Neural progenitor cell (in vitro differentiated cells): ENCODE measurements at regions not wholly inside any gene's neighbourhood (a gene's known extent, or its start where the extent isn't known, plus 50 kb on each side); places are given as distances from the start of the nearest gene placed in this dataset.
A peak's percentile ranks its signal among the peaks of the same experiment; 100 is the strongest.

Experiments used
- DNase-seq: peaks from one replicate; pipeline ENCODE4 v3.0.0-alpha.2; 2016; ENCODE audit warnings: low spot score
- H2AFZ ChIP-seq: fragments of 200-600 bp; sonication (generic); replicated peaks from 2 replicates; pipeline ENCODE4 v1.6.1; 2016; ENCODE audit warnings: antibody characterized with exemption
- H3F3A ChIP-seq: fragments of 200-600 bp; sonication (generic); 2 replicates; pipeline ENCODE4 v1.6.1; 2016; ENCODE audit warnings: antibody characterized with exemption, low read depth
- H3K27ac ChIP-seq: fragments of 200-600 bp; sonication (generic); 2 replicates; pipeline ENCODE4 v1.5.1; 2016; ENCODE audit warnings: mild to moderate bottlenecking
- H3K27me3 ChIP-seq: fragments of 200-600 bp; sonication (generic); 2 replicates; pipeline ENCODE4 v1.6.1; 2016; ENCODE audit warnings: mild to moderate bottlenecking, moderate library complexity
- H3K36me3 ChIP-seq: fragments of 200-600 bp; sonication (generic); 2 replicates; pipeline ENCODE4 v1.5.1; 2016
- H3K4me1 ChIP-seq: fragments of 200-600 bp; sonication (generic); 2 replicates; pipeline ENCODE4 v1.6.1; 2016; ENCODE audit warnings: mixed run types
- H3K4me2 ChIP-seq: fragments of 200-600 bp; sonication (generic); 2 replicates; pipeline ENCODE4 v1.6.1; 2016
- H3K4me3 ChIP-seq: fragments of 200-600 bp; sonication (generic); 2 replicates; pipeline ENCODE4 v1.5.1; 2016
- H3K79me2 ChIP-seq: fragments of 200-600 bp; sonication (generic); 2 replicates; pipeline ENCODE4 v1.6.1; 2016; ENCODE audit warnings: low read depth
- H3K9ac ChIP-seq: fragments of 200-600 bp; sonication (generic); 2 replicates; pipeline ENCODE4 v1.6.1; 2016
- H3K9me3 ChIP-seq: fragments of 200-600 bp; sonication (generic); 2 replicates; pipeline ENCODE4 v1.5.1; 2016; ENCODE audit warnings: low read depth
- H4K20me1 ChIP-seq: fragments of 200-600 bp; sonication (generic); 2 replicates; pipeline ENCODE4 v1.6.1; 2016; ENCODE audit warnings: low read depth
- H3K27ac Mint-ChIP-seq: 3 replicates; pipeline ENCODE4 v1.8.0; 2021; ENCODE audit warnings: mixed read lengths
- H3K27me3 Mint-ChIP-seq: 2 replicates; pipeline ENCODE4 v1.8.0; 2022; ENCODE audit warnings: low read depth, mild to moderate bottlenecking, inconsistent platforms, moderate library complexity, mixed read lengths; ENCODE audit not compliant: insufficient read depth
- H3K36me3 Mint-ChIP-seq: 3 replicates; pipeline ENCODE4 v1.8.0; 2021; ENCODE audit warnings: mixed read lengths
- H3K4me1 Mint-ChIP-seq: 3 replicates; pipeline ENCODE4 v1.8.0; 2021; ENCODE audit warnings: mixed read lengths
- H3K4me3 Mint-ChIP-seq: 3 replicates; pipeline ENCODE4 v1.8.0; 2021; ENCODE audit warnings: mild to moderate bottlenecking, moderate library complexity, mixed read lengths
- H3K9me3 Mint-ChIP-seq: 3 replicates; pipeline ENCODE4 v1.8.0; 2020; ENCODE audit warnings: mixed read lengths
- EZH2 ChIP-seq: fragments of 200-600 bp; sonication (generic); IDR thresholded peaks from 2 replicates; pipeline ENCODE4 v1.6.1; 2017; ENCODE audit warnings: antibody characterized with exemption, mild to moderate bottlenecking, moderate library complexity
- EZH2phosphoT487 ChIP-seq: fragments of 200-600 bp; sonication (generic); IDR thresholded peaks from 2 replicates; pipeline ENCODE4 v1.6.1; 2017; ENCODE audit warnings: antibody characterized with exemption
- TF ChIP-seq, protein P1 (sequence below): fragments of 200-600 bp; sonication (generic); IDR thresholded peaks from 2 replicates; pipeline ENCODE4 v1.5.1; 2017; ENCODE audit warnings: antibody characterized with exemption, mild to moderate bottlenecking

DNA sequence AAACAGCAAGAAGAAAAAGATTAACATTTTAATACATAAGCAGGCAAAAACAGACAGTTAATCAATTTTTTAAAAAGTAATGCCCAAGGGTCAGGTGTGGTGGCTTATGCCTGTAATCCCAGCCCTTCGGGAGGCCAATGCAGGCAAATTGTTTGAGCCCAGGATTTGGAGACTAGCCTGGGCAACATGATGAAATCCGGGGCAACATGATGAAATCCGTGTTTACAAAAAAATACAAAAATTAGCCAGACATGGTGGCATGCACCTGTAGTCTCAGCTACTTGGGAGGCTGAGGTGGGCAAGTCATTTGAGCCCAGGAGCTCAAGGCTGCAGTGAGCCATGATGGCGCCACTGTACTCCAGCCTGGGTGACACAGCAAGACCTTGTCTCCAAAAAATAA, 94.1 kb upstream of the DST start:
- Mint-ChIP-seq H3K4me3 (no peak overlapping the region), H3K36me3 (peaks cover 3% of the 10 kb centered on the region), H3K4me1 (peaks cover 17% of the 10 kb centered on the region), H3K27ac (no peak overlapping the region), H3K9me3 (no peaks in the 10 kb centered on the region), H3K27me3 (no peaks in the 10 kb centered on the region)
- peaks cover 19% of the 10 kb centered on the region for H3K4me1 ChIP-seq
- H2AFZ ChIP-seq = no peak overlapping the region
- H3K4me2 ChIP-seq = no peak overlapping the region
- no peaks in the 10 kb centered on the region for H3K27me3 ChIP-seq
- no peak overlapping the region for H3K9ac ChIP-seq
- DNase-seq = no peak
- TF ChIP-seq, protein P1, sequence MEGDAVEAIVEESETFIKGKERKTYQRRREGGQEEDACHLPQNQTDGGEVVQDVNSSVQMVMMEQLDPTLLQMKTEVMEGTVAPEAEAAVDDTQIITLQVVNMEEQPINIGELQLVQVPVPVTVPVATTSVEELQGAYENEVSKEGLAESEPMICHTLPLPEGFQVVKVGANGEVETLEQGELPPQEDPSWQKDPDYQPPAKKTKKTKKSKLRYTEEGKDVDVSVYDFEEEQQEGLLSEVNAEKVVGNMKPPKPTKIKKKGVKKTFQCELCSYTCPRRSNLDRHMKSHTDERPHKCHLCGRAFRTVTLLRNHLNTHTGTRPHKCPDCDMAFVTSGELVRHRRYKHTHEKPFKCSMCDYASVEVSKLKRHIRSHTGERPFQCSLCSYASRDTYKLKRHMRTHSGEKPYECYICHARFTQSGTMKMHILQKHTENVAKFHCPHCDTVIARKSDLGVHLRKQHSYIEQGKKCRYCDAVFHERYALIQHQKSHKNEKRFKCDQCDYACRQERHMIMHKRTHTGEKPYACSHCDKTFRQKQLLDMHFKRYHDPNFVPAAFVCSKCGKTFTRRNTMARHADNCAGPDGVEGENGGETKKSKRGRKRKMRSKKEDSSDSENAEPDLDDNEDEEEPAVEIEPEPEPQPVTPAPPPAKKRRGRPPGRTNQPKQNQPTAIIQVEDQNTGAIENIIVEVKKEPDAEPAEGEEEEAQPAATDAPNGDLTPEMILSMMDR = no peak
- TF ChIP-seq EZH2phosphoT487 (no peak), EZH2 (no peak)
- peaks cover 31% of the 10 kb centered on the region for H4K20me1 ChIP-seq
- H3K79me2 ChIP-seq = peaks cover 97% of the 10 kb centered on the region
- H3K36me3 ChIP-seq = no peaks in the 10 kb centered on the region
- H3K27ac ChIP-seq = no peak overlapping the region
- H3K9me3 ChIP-seq = no peaks in the 10 kb centered on the region
- no peaks in the 10 kb centered on the region for H3F3A ChIP-seq
- no peak overlapping the region for H3K4me3 ChIP-seq

- H2AFZ ChIP-seq = no peak overlapping the region
- H3K36me3 Mint-ChIP-seq = peaks cover 5% of the 10 kb centered on the region
- no peak overlapping the region for H3K4me2 ChIP-seq
- DNase-seq = no peak
- no peaks in the 10 kb centered on the region for H3K27me3 Mint-ChIP-seq
- H3K4me3 Mint-ChIP-seq = no peak overlapping the region
- H3K4me1 Mint-ChIP-seq = peaks cover 9% of the 10 kb centered on the region
- H3K79me2 ChIP-seq = peaks cover 95% of the 10 kb centered on the region
- no peak overlapping the region for H3K4me3 ChIP-seq
- H3K27ac Mint-ChIP-seq = no peak overlapping the region
- H3K9me3 Mint-ChIP-seq = no peaks in the 10 kb centered on the region
- no peaks in the 10 kb centered on the region for H3K36me3 ChIP-seq
- no peaks in the 10 kb centered on the region for H3K27me3 ChIP-seq
- TF ChIP-seq EZH2phosphoT487 = no peak
- TF ChIP-seq, protein P1 = no peak
- TF ChIP-seq EZH2 = no peak
- H3K4me1 ChIP-seq = peaks cover 9% of the 10 kb centered on the region
- no peaks in the 10 kb centered on the region for H3F3A ChIP-seq
- H4K20me1 ChIP-seq = peaks cover 15% of the 10 kb centered on the region
- H3K27ac ChIP-seq = peak overlapping the region; percentile 8
- H3K9me3 ChIP-seq = no peaks in the 10 kb centered on the region
- no peak overlapping the region for H3K9ac ChIP-seq
Measured at GRCh38 chr6:56734335-56734734, 91.6 kb upstream of the DST start.

GRCh38 chr6:56733211-56733697, 90.6 kb upstream of the DST start:
- no peaks in the 10 kb centered on the region for H3K27me3 ChIP-seq
- H3K4me1 Mint-ChIP-seq = peaks cover 9% of the 10 kb centered on the region
- H3K4me1 ChIP-seq = peaks cover 9% of the 10 kb centered on the region
- no peaks in the 10 kb centered on the region for H3K9me3 ChIP-seq
- H3K9ac ChIP-seq = no peak overlapping the region
- H3K27me3 Mint-ChIP-seq = no peaks in the 10 kb centered on the region
- H3K4me3 ChIP-seq = no peak overlapping the region
- DNase-seq = no peak
- H2AFZ ChIP-seq = no peak overlapping the region
- H3K9me3 Mint-ChIP-seq = no peaks in the 10 kb centered on the region
- H3F3A ChIP-seq = no peaks in the 10 kb centered on the region
- TF ChIP-seq EZH2 (no peak), EZH2phosphoT487 (no peak)
- TF ChIP-seq, protein P1 = no peak
- peaks cover 5% of the 10 kb centered on the region for H3K36me3 Mint-ChIP-seq
- peaks cover 95% of the 10 kb centered on the region for H3K79me2 ChIP-seq
- no peak overlapping the region for H3K4me2 ChIP-seq
- H3K4me3 Mint-ChIP-seq = no peak overlapping the region
- H3K36me3 ChIP-seq = no peaks in the 10 kb centered on the region
- no peak overlapping the region for H3K27ac Mint-ChIP-seq
- peak overlapping the region; percentile 23 for H3K27ac ChIP-seq
- peaks cover 18% of the 10 kb centered on the region for H4K20me1 ChIP-seq
